GM21737 (cell line): ENCODE measurements at regions not wholly inside any gene's neighbourhood (a gene's known extent, or its start where the extent isn't known, plus 50 kb on each side); places are given as distances from the start of the nearest gene placed in this dataset.
"Not testable (repeated sequence)": the region's sequence is repeated elsewhere in the genome, so short reads cannot be mapped to it uniquely, and the experiment has no call there.

Experiments
- ATAC-seq: cut with Tn5 transposase; IDR thresholded peaks from one replicate; pipeline ENCODE4 v1.9.1; 2021; ENCODE audit warnings: mild to moderate bottlenecking, moderate library complexity; ENCODE audit not compliant: unreplicated experiment

DNA sequence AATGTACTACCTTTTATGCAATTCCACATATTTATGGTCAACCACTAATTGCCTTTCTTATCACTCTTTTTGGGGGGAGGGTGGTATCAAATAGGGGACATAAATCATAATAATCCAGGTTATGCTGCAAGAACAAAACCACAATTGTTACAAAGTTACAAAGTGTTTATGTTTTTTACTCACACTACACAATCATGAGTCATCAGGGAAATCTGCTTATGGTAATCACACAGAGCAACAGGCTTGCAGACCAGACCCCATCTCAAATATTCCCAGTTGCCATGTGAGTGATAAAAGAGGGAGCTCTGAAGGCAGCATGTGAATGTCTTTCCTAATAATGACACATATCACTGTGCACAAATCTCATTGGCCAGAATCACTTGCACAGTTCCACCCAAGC is 304.7 kb upstream of the TMEFF2 start:
- no peak for ATAC-seq

DNA sequence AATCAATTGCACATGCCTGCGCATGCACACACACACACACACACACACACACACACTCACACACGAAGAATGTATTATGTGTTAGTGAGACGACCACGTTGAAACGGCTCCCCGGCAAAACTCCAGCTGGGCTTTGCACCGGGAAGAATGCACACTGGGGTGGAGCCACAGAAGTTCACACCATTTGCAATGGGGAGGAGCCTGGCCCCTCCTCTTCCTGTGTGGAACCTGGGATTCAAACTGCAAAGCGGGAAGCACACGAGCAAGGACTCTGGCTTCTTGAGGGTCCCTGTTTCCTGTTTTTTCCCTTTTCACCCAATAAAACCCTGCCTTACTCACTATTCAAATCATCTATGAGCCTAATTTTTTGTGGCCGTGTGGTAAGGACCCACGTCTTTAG is 304.0 kb upstream of the TMEFF2 start:
- ATAC-seq: no peak

DNA sequence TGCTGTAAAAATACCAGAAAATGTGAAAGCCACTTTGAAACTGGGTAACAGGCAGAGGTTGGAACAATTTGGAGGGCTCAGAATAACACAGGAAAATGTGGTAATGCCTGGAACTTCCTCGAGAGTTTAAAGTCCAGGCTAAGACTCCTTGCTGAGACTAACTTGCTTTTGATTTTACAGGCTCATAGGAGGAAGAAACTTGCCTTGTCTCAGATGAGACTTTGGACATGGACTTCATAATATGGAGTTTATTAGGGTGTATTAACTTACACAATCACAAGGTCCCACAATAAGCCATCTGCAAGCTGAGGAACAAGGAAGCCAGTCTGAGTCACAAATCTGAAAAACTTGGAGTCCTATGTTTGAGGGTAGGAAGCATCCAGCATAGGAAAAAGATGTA is 293.4 kb upstream of the TMEFF2 start:
- ATAC-seq: not testable (repeated sequence)

DNA sequence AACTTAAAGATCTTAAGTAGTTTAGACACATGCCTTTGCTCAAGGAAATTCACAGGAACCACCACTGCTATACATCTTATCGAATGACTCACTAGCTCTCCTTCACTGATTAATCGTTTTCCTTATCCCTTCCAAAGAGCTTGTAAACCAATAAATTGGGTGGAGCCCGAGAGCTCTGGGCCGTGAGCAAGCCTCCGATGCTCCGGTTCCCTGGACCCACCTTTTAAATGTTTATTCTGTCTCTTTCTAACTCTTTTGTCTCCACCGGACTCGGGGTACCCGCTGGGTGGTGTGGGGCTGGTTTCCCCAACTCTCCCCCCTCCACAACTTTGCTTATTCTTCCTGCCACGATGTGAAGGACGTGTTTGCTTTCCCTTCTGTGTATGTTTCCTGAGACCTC is 292.9 kb upstream of the TMEFF2 start:
- no peak for ATAC-seq

DNA sequence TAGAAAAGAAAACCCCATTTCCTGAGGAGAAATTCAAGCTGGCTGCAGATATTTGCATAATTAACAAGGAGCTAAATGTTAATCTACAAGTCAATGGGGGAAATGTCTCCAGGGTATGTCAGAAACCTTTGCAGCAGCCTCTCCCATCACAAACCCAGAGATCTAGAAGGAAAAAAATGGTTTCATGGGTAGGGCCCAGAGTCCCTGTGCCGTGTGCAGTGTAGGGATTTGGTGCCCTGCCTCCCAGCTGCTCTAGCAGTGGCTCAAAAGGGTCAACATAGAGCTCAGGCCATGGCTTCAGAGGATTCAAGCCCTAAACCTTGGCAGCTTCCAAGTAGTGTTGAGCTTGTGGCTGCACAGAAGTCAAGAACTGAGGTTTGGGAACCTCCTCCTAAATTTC is 290.2 kb upstream of the TMEFF2 start:
- no peak for ATAC-seq

DNA sequence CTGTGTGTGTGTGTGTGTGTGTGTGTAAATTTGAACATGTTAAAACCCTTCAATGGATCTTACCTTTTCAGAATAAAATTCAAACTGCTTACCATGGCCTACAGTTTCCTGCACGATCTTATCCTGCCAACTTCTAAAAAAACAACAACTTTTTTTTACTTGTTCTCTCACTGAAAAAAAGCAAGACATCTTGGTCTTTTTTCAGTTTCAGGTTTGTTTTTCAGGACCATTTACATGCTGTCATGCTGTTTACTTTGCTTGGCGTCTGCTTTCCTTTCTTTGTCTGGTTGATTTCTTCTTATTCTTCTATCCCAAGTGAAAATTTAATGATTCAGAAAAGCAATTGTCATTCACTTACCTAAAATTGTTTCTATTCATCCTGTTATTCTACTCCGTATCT is 286.3 kb upstream of the TMEFF2 start:
- ATAC-seq: no peak

DNA sequence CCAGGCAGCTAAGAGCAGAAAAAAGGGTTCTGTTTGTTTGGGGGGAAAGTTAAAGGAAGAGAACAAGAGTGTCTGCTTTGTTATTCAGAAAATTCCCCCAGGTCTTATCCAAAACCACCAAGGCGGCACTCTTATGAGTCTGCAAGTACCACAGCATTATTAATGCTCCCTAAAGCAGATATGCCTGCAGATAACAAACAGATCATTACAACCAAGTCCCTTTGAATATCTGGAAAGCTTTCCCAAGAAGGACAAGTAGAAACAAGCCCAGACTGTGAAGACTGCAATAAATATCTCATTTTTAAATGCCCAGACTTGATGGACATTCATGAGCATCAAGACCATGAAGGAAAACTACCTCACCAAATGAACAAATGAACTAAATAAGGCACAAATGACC is 278.6 kb upstream of the TMEFF2 start:
- ATAC-seq: no peak

DNA sequence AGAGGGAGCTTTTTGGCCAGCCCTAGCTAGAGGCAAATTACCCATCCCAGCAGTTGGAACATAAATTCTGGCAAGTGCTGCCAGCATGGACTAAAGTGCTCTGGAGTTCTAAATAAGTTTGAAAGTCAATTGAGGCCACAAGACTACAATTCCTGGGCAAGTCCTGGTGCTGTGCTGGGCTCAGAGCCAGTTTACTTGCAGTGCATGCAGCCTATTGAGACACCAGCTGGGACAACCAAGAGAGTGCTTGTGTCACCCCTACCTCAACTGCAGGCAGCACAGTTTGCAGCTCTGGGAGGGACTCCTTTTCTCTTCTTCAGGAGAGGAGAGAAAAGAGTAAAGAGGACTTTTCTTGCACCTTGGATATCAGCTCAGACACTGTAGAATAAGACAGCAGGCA is 277.2 kb upstream of the TMEFF2 start:
- no peak for ATAC-seq

DNA sequence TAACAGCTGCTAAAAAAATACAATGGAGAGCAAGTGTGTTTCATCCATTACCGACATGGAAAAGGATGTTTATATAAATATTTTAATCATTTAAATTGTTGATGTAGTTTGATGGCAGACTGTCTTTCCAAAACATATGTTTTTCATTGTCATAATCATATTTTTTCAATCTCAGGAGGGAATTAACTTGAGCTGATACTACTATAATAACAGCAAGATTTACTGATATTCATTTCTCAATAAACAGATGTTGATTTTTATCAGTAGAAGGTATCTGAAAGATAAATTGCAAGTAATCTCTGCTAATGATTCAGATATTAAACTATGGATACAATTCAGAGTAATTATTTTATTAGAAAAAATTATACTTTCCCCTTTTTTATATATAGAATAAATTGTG is 274.9 kb upstream of the TMEFF2 start:
- ATAC-seq: no peak

DNA sequence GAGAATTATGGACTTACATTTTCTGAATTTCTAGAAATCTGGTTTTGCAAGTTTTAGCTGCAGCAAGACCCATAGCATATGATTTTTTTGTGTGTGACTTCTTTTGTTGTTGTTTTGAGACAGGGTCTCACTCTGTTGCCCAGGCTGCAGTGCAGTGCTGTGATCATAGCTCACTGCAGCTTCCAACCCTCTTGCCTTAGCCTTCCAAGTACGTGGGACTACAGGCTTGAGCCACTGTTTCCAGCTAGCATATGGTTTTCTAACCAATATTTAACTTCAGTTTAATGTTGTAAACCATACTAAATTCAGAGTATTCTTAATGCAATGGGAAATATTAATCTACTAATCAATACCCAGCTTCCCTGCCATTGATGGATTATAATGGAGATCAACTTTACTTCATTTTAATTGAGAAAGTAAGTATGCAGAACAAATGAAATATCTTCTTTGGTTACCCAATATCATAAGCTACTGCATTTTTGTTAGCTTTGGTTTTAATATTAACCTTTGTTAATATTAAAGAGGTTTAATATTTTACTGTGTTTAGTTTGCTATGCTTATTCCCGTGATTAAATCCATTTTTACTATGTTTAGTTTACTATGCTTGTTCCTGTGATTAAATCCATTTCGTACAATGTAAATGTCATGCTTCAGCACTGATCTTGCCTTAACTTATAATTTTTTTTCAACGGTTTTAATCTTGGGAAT is 273.4 kb upstream of the TMEFF2 start:
- no peak for ATAC-seq

DNA sequence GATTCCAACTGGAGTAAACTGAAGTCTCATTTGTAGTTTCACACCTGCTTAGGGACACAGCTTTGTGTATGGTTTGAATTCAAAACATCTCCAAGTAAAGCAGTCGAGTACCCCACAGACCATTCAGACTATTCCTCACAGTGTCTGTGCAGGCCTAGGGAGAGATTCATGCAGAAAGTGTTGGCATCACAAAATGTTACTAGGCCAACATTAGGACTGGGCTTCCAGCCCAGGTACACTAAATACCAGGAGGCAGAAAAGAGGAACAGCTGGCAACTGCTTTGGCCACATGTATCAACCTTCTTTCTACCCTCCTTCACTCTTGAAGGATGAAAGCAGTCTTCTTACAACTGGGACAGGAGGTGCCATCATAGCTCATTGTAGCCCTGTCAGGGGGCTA is 270.4 kb upstream of the TMEFF2 start:
- no peak for ATAC-seq

DNA sequence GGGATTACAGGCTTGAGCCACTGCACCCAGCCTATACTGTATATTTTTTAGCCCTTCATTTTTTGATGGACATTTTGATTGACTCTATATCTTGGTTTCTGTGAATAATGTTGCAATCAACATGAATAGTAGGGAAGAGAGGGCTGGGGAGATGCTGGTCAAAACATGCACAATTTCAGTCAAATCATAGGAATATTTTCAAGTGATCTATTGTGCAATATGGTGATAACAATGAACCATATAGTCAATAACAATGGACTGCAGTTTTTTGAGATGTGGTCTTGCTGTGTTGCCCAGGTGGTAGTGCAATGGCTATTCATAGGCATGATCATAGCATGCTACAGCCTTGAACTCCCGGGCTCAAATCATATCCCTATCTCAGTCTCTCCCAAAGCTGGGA is 264.7 kb upstream of the TMEFF2 start:
- ATAC-seq: no peak

DNA sequence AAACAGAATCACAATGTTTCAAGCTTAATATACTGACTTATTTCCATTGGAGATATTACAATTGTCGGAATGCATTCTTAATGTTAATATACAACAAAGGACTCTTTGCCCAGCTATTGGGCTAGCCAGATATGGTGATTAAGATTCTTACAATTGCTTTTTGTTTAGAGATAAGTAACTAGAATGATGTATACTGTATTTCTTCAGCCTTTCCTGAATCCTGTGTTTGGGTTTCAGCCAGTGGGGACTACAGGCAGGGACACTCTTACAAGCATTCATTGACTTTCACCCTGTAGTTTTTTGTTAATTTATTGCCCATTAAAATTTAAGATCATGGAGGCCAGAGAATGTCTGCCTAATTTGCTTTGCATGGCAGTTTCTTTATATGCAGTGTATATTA is 254.1 kb upstream of the TMEFF2 start:
- ATAC-seq: no peak

DNA sequence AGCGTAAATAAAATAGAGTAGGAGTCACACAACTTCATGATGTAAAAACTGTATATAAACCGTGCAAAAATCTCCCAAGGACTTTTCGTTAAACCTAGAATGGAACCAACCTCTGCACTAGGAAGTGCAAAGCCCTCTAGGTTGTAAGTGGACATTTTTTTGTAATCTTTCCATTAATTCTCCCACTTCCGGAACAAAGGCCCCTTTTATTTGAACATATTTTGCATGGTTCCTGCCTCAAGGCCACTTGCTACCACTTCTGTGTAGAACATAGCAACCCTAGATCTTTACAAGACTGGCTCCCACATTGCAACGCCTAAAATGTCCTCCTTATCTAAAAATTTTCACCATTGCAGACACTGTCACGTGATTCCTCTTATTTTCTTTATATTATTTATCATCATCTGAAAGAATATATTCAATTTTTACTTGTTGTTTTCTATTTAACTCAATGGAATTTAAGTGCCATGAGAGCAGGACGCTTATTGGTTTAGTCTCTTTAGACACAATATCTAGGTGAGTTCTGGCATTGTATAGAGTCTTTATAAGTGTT is 249.6 kb upstream of the TMEFF2 start:
- no peak for ATAC-seq

DNA sequence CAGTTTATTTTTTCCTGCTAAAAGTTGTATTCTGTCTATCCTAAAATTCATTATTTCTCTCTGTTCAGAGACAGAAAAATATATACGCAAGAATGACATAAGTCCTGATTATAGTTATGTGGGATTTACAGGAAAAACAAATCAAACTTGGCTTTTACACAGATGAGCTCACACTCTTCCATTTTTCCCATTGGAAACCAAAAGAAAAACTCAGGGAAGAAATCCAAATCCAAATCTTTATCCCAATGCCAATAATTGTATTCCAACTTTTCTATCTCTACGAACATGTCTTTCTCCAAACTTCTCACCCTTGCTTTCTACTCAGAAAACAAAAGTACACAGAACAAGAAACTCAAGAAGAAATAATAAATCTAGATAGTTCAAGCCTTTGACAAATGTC is 249.1 kb upstream of the TMEFF2 start:
- ATAC-seq: no peak

DNA sequence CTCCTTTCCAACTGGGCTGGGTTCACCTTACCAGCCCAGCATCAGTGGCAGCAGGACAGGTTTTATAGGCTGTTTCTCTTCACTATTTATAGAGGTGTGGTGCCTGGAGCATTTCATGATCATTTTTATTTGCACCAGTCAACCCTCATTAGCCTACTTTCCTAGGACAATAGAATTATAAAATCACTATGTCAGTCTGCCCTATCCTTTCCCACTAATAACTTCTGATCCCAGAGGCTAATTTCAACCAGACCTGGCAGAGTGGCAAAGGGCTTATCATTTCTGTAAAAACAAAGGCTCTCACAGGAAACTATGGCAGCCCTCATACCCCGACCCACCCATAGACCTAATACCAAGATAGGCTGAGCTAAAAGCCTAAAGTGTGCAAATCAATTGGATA is 243.5 kb upstream of the TMEFF2 start:
- ATAC-seq: no peak

DNA sequence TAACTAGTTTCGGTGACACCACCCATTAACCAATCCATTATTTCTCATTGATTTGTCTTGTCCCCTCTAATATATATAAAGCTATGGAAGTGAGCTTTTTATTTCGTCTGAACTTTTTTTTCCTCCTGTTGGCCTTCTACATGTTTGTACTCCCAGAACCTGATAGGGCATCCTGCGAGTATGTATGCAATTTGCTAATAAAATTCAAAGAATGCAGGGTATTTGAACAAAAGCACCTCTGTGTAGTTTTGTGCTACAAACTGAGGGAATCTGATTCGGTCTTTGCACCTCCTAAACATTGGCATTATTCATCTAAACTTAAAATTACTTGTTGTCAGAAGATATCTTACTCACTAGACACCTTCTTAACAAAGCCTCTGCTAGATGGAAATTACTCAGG is 242.9 kb upstream of the TMEFF2 start:
- ATAC-seq: no peak

DNA sequence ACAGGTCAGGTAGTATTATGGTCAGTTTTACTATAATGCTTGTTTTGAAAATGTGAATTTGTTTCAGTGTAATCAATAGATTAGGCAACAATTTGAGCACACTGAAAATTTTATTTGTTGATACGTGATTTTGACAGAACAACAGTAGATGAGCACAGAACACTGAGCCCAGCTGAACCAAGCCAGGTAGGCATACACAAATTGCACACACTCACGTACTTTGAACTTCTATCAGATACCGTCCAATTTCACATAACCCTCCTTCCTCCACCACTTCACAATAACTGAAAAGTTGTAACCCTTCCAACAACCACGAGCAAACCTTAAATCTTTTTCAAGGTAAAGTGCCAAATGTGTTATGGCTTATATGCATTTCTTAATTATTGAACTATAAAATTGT is 229.5 kb upstream of the TMEFF2 start:
- no peak for ATAC-seq

DNA sequence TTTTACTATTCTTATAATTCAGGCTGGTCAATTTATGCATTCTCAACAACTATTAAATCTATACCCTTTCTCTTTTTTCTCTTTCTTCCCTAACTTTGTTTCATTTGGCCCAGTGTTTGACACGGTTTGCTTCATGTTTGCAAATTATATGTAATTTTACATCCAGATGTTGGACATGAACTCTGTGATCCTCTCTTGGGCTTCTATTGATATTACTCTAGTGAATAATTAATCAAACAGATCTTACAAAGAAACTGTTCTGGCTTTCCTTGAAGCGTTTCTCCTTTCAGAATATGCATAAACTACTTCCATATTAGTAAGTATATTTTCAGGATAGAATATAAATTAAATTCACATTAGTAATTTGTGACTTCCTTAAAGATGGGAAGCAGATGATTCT is 225.1 kb upstream of the TMEFF2 start:
- ATAC-seq: no peak

DNA sequence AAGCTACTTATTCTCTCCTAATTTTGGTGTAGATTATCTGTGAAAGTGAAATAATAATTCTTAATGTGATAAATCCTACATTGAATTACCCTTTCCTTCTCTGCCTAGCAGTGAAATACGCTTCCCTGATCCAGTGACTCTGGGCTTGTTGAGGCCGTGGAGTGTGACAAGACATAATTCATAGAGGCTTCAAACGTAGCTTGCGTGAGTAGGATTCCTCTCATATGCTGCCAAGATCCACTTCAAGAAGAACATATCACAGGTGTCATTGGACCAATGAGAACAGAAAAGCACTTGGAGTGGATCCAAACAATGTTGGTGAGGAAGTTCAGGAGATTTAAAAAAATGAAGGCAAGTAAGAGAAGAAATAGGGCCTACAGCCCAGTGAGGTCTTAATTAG is 221.3 kb upstream of the TMEFF2 start:
- no peak for ATAC-seq

DNA sequence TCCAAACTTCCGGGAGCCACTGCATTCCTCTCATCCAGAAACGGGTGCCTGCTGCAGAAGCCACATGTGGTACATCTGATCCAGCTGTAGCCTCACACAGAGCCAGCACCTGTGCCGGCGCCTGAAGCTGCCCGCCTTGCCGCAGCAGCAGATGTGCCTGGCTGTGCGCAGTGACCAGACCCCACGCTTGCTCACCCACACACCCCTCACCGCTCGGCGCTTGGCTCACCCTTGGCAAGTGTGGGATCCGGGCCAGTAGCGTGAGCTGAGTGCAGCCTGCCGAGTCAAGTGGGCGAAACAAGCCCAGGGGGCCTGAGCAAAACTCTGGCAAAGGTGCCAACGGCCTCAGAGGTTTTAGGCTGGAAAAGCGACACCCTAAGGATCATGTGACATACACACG is 220.1 kb upstream of the TMEFF2 start:
- ATAC-seq: no peak

DNA sequence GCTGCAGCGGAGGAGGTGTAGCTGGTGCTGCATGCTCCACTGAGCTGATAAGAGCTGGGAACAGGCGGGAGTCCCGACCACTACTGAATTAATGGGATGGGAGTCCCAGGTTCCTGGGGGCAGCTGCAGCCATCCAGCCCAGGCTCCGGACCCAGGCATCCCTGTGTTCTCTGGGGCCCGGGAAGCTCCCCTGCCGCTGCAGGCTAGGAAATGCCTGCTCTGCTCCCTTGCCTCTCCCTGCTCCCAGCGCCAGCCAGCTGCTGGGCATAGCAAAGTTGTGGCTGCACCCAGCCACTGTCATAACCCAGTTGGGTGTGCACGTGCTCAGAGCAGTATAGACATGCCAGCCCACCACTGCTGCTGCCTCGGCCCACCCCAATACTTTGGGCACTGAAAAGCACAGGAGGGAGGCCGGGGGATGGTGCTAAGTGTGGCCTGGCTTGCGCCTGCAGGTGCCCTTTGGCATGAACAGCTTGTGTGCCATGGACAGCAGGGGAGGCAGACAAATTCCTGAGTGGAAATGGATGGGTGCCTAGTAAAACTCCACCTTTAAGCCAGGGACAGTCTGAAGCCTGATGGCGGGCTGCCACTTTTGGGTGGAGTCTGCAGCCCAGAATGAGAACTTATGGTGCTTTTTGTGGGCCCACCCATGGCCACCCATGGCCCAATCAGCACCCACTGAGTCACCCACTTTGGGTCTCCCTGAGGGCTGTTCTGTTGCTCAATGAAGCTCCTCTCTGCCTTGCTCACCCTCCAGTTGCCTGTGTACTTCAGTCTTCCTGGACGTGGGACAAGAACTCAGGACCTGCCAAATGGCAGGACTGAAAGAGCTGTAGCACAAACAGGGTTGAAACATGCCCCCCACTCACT is 219.3 kb upstream of the TMEFF2 start:
- no peak for ATAC-seq
